ENCODE measurements at regions not wholly inside any gene's neighbourhood (a gene's known extent, or its start where the extent isn't known, plus 50 kb on each side); places are given as distances from the start of the nearest gene placed in this dataset.

DNA sequence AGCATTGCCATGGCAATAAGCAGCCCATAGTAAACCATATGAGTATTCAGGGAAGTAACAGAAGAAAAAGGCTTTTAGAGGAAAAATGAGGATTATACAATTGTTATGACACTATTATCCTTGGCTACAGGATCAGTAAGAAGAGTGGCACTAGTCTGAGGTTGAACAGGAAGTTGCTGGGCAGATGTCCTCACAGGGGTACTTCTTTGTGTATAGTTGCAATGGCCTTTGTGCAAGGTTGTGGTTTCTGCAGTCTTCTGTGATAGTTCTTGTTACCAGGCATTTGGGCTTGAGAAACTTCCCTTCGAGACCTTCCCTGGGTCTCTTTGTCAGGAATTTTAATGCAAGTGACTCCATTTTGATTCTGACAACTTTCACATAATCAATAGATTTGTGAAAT, 100.6 kb upstream of the ATP11B start:
- TF ChIP-seq, protein P1, sequence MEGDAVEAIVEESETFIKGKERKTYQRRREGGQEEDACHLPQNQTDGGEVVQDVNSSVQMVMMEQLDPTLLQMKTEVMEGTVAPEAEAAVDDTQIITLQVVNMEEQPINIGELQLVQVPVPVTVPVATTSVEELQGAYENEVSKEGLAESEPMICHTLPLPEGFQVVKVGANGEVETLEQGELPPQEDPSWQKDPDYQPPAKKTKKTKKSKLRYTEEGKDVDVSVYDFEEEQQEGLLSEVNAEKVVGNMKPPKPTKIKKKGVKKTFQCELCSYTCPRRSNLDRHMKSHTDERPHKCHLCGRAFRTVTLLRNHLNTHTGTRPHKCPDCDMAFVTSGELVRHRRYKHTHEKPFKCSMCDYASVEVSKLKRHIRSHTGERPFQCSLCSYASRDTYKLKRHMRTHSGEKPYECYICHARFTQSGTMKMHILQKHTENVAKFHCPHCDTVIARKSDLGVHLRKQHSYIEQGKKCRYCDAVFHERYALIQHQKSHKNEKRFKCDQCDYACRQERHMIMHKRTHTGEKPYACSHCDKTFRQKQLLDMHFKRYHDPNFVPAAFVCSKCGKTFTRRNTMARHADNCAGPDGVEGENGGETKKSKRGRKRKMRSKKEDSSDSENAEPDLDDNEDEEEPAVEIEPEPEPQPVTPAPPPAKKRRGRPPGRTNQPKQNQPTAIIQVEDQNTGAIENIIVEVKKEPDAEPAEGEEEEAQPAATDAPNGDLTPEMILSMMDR (IDR thresholded peaks at IDR 0.05; ENCODE audit: insufficient read depth, low read length), result no peak
- no peak overlapping the region for H3K4me3 ChIP-seq (ENCODE audit: low read depth, low read length)
- no peak for DNase-seq (ENCODE audit: low read depth)

DNA sequence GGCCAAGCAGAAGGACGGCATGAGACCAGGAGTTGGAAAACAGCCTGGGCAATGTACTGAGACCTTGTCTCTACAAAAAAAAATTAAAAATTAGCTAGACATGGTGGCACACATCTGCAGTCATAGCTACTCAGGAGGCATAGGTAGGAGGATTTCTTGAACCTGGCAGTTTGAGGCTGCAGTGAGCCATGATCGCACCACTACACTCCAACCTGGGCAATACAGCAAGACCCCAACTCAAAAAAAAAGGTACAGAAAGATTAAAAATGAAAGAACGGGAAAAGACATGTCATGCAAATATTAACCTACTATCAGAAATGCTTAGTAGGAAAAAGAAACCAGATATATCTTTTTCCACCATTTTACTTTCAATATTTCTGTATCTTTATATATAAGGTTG, 99.6 kb upstream of the ATP11B start:
- TF ChIP-seq, protein P1 (IDR thresholded peaks at IDR 0.05; ENCODE audit: insufficient read depth, low read length), result no peak
- H3K4me3 ChIP-seq (ENCODE audit: low read depth, low read length), result no peak overlapping the region
- no peak for DNase-seq (ENCODE audit: low read depth)

DNA sequence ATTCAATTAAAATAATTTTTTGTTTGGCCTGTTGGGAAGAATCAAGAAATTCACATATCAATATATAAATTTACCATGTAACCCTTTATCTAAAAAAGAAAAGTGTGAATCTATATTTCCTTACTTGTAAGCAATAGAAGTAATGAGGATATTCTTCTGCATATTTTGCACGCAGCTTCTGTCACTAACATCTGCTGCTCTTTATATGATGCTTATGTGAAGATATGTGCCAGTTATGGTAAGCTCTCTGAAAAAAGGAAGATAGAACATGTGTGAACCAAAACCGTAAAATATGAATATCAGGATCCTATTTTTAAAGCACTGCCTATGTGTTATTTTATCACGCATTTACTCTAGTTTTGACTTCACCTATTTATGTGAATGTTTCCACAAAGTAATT, 96.4 kb upstream of the ATP11B start:
- H3K4me3 ChIP-seq (ENCODE audit: low read depth, low read length), result no peak overlapping the region
- TF ChIP-seq, protein P1 (IDR thresholded peaks at IDR 0.05; ENCODE audit: insufficient read depth, low read length), result no peak
- no peak for DNase-seq (ENCODE audit: low read depth)

DNA sequence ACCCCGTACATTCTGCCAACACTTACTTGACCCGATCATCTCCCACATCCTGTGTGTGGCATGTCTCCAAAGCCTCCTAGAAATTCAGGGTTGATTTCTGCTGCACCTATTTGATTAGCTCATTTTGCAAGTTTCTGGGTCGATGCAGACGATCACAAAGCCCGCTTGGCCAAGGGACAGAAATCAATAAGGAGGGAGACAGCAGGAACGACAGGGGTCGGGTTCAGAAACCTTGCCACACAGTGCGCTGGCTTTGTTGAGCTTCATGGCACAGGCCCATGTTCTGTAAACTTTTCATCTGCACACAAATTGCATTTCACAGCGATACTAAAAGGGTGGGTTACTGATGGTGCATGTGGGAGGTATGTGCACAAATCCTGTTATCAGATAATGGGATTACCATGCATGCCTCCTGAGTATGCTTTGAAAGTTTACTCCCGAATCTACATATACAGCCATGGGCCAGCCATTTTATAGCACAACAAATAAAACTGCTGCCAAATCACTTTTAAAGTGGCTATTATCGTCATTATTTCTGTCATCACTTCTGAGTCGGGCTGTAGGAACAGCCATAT, 95.9 kb upstream of the ATP11B start:
- no peak overlapping the region for H3K4me3 ChIP-seq (ENCODE audit: low read depth, low read length)
- no peak for DNase-seq (ENCODE audit: low read depth)
- TF ChIP-seq, protein P1 (IDR thresholded peaks at IDR 0.05; ENCODE audit: insufficient read depth, low read length), result no peak

DNA sequence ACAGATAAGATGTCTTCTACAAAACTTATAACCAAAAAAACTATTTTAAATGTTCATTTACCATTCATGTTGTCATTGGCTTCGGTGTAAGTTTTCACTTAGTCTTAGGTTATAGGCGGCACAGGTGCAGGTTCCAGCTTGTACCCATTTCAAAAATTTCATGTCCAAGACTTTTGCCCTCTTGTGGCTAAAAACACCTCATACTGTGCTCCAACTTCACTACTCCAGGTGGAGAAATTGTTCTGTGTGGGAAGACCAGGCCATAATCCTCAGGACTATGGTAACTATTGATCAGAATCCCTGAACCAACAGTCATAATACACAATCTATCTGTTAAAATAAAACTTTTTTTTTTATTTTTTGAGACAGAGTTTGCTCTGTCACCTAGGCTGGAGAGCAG, 95.2 kb upstream of the ATP11B start:
- H3K4me3 ChIP-seq (ENCODE audit: low read depth, low read length), result no peak overlapping the region
- TF ChIP-seq, protein P1 (IDR thresholded peaks at IDR 0.05; ENCODE audit: insufficient read depth, low read length), result no peak
- DNase-seq (ENCODE audit: low read depth), result no peak

DNA sequence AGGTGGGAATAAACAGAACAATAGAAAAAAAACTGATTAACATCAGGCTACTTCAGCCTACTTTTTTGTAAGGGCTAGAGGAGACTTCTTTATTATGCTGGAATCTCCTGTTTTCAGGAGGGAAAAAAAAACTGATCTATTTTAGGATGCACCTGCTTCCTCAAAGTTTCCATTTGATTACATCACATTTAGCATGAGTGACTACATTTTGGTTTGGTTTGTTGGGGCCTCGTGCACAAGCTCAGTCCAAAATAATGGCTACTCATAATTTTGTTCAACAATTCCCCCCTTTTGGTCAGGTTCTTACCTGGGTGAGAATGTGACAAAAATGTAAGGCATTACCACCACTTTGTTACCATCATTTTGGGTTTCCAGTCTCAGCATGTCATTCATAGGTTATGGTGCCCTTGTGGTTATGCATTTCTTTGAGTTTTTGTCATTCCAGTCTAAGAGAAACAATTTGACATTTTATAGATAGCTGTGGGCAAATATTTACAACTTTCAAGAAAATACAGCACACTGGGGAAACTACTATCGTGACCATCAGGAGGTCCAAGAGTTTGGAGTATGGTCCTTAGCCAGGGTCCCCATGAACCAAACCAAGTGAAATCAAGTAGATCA, 93.6 kb upstream of the ATP11B start:
- no peak for DNase-seq (ENCODE audit: low read depth)
- H3K4me3 ChIP-seq (ENCODE audit: low read depth, low read length), result no peak overlapping the region
- TF ChIP-seq, protein P1 (IDR thresholded peaks at IDR 0.05; ENCODE audit: insufficient read depth, low read length), result no peak

DNA sequence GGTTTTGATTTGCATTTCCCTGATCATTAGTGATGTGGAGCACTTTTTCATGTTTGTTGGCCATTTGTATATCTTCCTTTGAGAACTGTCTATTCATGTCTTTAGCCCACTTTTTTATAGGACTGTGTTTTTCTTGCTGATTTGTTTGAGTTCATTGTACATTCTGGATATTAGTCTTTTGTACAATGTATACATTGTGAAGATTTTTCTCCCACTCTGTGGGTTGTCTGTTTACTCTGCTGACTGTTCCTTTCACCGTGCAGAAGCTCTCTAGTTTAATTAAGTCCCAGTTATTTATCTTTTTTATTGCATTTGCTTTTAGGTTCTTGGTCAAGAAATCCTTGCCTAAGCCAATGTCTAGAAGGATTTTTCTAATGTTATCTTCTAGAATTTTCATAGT, 91.1 kb upstream of the ATP11B start:
- TF ChIP-seq, protein P1 (IDR thresholded peaks at IDR 0.05; ENCODE audit: insufficient read depth, low read length), result no peak
- DNase-seq (ENCODE audit: low read depth), result no peak
- no peak overlapping the region for H3K4me3 ChIP-seq (ENCODE audit: low read depth, low read length)

All from fibroblast of the aortic adventitia (primary cell).